Renal pelvis (tissue), 1 donor: ENCODE measurements at regions not wholly inside any gene's neighbourhood (a gene's known extent, or its start where the extent isn't known, plus 50 kb on each side); places are given as distances from the start of the nearest gene placed in this dataset.

ENCODE experiments used
- DNase-seq: peaks from one replicate; pipeline ENCODE4 v3.0.0-alpha.2; 2013

- DNase-seq: no peak
These were observed 52.0 kb upstream of the RTN4 start for GRCh38 chr2:55102056-55102812.

GRCh38 chr2:55101466-55101865 is 51.2 kb upstream of the RTN4 start:
- no peak for DNase-seq

GRCh38 chr2:55099878-55100820 is 49.9 kb upstream of the RTN4 start:
- DNase-seq: no peak
